Thoracic aorta (tissue), 2 donors: ENCODE measurements at regions not wholly inside any gene's neighbourhood (a gene's known extent, or its start where the extent isn't known, plus 50 kb on each side); places are given as distances from the start of the nearest gene placed in this dataset.
"Not testable (repeated sequence)": the region's sequence is repeated elsewhere in the genome, so short reads cannot be mapped to it uniquely, and the experiment has no call there.

Experiments used
- ATAC-seq: fragments of 150-250 bp; one replicate; pipeline ENCODE4 v1.8.0; 2017; ENCODE audit warnings: low read depth; ENCODE audit not compliant: insufficient number of reproducible peaks, low FRiP score
- DNase-seq: peaks from one replicate; pipeline ENCODE4 v3.0.0-alpha.2; 2020; ENCODE audit warnings: low spot score
- H3K27ac ChIP-seq, 2 donors: fragments of 200-600 bp; sonication (generic); 1 replicate in 1 of 2; 2 replicates in 1 of 2; pipeline ENCODE4 v1.5.1; 2016; ENCODE audit warnings: mild to moderate bottlenecking in 2 of 2, moderate library complexity in 2 of 2
- H3K27me3 ChIP-seq: fragments of 200-600 bp; sonication (generic); replicated peaks from 2 replicates; pipeline ENCODE4 v1.6.0; 2016; ENCODE audit warnings: mild to moderate bottlenecking; ENCODE audit not compliant: insufficient read depth
- H3K36me3 ChIP-seq: fragments of 200-600 bp; sonication (generic); one replicate; pipeline ENCODE4 v1.5.1; 2016
- H3K4me1 ChIP-seq, 2 donors: fragments of 200-600 bp; sonication (generic); 1 replicate in 1 of 2; 2 replicates in 1 of 2; pipeline versions ENCODE4 v1.5.1 to v1.6.0; 2016; ENCODE audit warnings: low read depth in 2 of 2, mild to moderate bottlenecking in 1 of 2; ENCODE audit not compliant: control insufficient read depth in 1 of 2
- H3K4me3 ChIP-seq: fragments of 200-600 bp; sonication (generic); 2 replicates; pipeline ENCODE4 v1.5.1; 2016; ENCODE audit warnings: mild to moderate bottlenecking
- H3K9me3 ChIP-seq: fragments of 200-600 bp; sonication (generic); 2 replicates; pipeline ENCODE4 v1.5.1; 2016
- TF ChIP-seq, protein P1 (sequence below): fragments of 200-600 bp; sonication (generic); IDR thresholded peaks from one replicate; pipeline ENCODE4 v1.5.1; 2019; ENCODE audit warnings: antibody characterized with exemption

- TF ChIP-seq, protein P1, sequence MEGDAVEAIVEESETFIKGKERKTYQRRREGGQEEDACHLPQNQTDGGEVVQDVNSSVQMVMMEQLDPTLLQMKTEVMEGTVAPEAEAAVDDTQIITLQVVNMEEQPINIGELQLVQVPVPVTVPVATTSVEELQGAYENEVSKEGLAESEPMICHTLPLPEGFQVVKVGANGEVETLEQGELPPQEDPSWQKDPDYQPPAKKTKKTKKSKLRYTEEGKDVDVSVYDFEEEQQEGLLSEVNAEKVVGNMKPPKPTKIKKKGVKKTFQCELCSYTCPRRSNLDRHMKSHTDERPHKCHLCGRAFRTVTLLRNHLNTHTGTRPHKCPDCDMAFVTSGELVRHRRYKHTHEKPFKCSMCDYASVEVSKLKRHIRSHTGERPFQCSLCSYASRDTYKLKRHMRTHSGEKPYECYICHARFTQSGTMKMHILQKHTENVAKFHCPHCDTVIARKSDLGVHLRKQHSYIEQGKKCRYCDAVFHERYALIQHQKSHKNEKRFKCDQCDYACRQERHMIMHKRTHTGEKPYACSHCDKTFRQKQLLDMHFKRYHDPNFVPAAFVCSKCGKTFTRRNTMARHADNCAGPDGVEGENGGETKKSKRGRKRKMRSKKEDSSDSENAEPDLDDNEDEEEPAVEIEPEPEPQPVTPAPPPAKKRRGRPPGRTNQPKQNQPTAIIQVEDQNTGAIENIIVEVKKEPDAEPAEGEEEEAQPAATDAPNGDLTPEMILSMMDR = no peak
- no peaks in the 10 kb centered on the region for H3K36me3 ChIP-seq
- H3K27me3 ChIP-seq = no peaks in the 10 kb centered on the region
- ATAC-seq (no peak), DNase-seq (no peak)
- no peak overlapping the region for H3K4me3 ChIP-seq
- H3K27ac ChIP-seq = no peak overlapping the region
- H3K9me3 ChIP-seq = no peaks in the 10 kb centered on the region
- H3K4me1 ChIP-seq = no peaks in the 10 kb centered on the region
Observed at GRCh38 chr21:8993943-8994639, 1527.3 kb upstream of the TPTE start.

GRCh38 chr21:8994640-8995511, 1526.5 kb upstream of the TPTE start:
- DNase-seq = no peak
- Histone ChIP-seq H3K9me3 (no peaks in the 10 kb centered on the region), H3K27me3 (no peaks in the 10 kb centered on the region), H3K4me1 (no peaks in the 10 kb centered on the region), H3K27ac (no peak overlapping the region), H3K36me3 (no peaks in the 10 kb centered on the region), H3K4me3 (no peak overlapping the region)
- no peak for ATAC-seq
- TF ChIP-seq, protein P1 = no peak

GRCh38 chr21:8996487-8996968, 1524.9 kb upstream of the TPTE start:
- H3K4me1 ChIP-seq, H3K36me3 ChIP-seq, DNase-seq, ATAC-seq, H3K27me3 ChIP-seq, H3K27ac ChIP-seq, H3K9me3 ChIP-seq, H3K4me3 ChIP-seq: not testable (repeated sequence)

- DNase-seq (no peak), ATAC-seq (no peak)
- Histone ChIP-seq H3K27me3 (no peaks in the 10 kb centered on the region), H3K4me1 (no peaks in the 10 kb centered on the region), H3K4me3 (no peak overlapping the region), H3K36me3 (no peaks in the 10 kb centered on the region), H3K27ac (no peak overlapping the region), H3K9me3 (no peaks in the 10 kb centered on the region)
- TF ChIP-seq, protein P1 = no peak
Observed at GRCh38 chr21:8997011-8997440, 1524.4 kb upstream of the TPTE start.

GRCh38 chr21:8997443-8998390, 1523.7 kb upstream of the TPTE start:
- DNase-seq, H3K27ac ChIP-seq, H3K36me3 ChIP-seq, H3K4me3 ChIP-seq, H3K9me3 ChIP-seq, H3K27me3 ChIP-seq, ATAC-seq, H3K4me1 ChIP-seq: not testable (repeated sequence)

DNA sequence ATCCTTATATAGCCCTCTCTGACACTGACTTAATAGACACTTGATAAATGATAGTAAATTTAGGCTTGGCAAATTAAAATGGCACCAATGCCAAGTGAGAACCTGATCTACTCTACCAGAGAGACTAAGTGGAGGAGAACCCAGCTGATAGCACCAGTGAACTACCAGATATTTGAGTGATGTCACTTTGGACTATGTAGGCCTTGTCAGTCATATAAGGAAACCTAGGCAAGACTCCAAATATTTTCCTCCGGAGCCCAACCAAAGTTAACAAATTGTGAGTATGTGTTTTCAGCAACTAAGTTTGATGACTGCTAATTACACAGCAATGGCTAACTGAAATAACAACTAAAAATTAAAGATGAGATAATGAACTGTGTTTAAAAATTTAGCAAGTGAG, 1522.9 kb upstream of the TPTE start:
- H3K4me1 ChIP-seq, H3K27me3 ChIP-seq, H3K9me3 ChIP-seq, H3K4me3 ChIP-seq, H3K27ac ChIP-seq, ATAC-seq, DNase-seq, H3K36me3 ChIP-seq: not testable (repeated sequence)
